Dedifferentiated amniotic fluid mesenchymal stem cell (primary cell): ENCODE measurements at regions not wholly inside any gene's neighbourhood (a gene's known extent, or its start where the extent isn't known, plus 50 kb on each side); places are given as distances from the start of the nearest gene placed in this dataset.

Experiments used
- DNase-seq: peaks from one replicate; pipeline ENCODE4 v3.0.0-alpha.2; 2016; ENCODE audit errors: extremely low spot score

GRCh38 chr2:146301287-146301686, 1543.5 kb upstream of the ACVR2A start:
- DNase-seq = no peak

GRCh38 chr2:146295080-146295670, 1549.7 kb upstream of the ACVR2A start:
- no peak for DNase-seq

DNA sequence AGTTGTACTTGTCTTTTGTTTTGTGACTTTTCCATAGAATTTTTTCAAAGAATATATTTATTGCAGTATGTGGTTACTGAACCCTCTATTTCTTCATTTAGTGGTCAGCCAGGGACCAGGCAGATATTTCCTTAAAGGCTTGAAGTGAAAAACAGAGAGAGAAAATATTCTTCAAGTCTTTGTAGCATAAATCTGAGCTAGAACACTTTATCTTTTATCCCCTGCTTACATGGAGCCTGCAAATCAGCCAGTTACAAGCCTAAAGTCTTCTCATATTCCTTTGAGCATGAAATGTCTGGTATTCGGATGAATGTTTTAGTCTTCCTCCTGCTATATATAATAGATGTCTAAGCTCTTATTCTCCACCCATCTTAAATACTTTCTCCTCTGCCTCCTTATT, 1557.5 kb upstream of the ACVR2A start:
- no peak for DNase-seq

GRCh38 chr2:146278881-146279280, 1565.9 kb upstream of the ACVR2A start:
- DNase-seq = no peak

GRCh38 chr2:146271131-146271831, 1573.5 kb upstream of the ACVR2A start:
- DNase-seq = peak; percentile 47

DNA sequence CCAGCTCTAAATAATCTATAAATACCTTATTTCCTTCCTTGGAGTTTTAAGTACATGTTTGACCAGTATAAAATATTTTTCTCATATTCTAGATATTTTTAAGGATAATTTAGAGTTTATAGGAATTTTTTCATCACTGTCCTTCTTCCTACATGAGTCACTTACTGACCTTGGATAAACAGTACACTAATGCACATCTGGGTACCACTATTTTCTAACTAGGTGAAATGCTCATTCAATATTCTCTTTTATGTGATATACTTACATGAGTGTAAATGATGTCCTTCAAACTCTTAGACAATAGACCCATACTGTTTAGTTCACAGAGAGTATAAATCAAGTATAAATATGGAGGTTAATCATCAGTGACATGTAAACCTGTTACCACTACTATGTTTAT, 1574.2 kb upstream of the ACVR2A start:
- no peak for DNase-seq

DNA sequence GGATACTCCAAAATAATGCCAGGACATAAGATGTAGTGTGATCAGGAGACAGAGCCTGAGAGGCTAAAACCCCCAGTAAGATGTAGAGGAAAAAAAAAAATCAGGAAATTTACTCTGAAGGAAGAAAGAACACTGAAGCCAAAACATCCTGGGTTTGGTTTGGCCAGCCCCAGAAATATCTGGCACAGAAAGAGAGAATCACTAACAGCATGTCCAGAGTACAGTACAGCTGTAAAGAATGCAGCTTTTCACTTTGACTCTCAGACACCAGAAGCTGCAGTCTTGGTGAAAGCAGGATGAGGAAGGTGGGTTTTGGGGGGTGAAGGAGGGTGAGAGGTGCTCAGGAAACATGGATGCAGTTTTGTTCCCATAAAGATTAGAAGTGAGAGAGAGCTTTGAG, 1577.7 kb upstream of the ACVR2A start:
- DNase-seq = no peak

DNA sequence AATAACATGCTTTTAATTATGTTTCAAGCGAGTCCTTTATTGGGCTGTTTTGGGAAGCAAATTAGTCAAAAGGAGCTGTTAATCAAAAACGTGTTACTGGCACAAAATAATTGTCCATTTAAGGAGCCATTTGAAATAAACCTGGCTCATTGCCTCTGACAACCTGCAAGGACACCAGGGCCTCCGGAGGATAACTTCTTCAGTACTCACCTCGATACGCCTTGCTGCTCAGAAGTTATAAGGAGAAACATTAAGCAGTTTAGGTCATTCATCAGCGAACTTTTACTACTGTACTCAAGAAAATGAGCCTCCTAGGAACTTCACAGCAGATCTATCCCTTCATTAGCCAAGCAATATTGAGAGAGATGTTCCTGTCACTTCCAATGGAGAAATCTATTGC, 1579.2 kb upstream of the ACVR2A start:
- no peak for DNase-seq

DNA sequence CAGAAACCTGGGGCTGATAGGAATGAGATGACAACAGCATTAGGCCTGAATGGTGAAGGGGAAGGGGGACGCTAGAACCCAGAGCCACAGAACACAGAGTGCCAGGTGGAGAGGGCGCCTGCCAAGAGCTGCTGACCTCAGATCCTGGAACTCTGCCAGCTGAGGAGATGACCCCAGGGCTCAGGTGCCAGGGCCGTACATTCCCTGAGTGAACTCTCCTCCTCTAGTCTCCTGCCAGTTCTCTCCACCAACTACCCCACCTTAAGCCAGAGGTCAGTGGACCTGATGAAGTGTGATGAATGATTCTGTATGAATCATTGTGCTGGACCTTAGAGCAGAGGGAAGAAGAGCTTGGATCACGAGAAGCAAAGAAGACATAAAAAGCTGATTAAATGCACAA, 1582.2 kb upstream of the ACVR2A start:
- no peak for DNase-seq

GRCh38 chr2:146260551-146260950, 1584.3 kb upstream of the ACVR2A start:
- DNase-seq = no peak

GRCh38 chr2:146259816-146260215, 1585.0 kb upstream of the ACVR2A start:
- no peak for DNase-seq

- no peak for DNase-seq
These were observed 1586.8 kb upstream of the ACVR2A start for GRCh38 chr2:146258071-146258470.

DNA sequence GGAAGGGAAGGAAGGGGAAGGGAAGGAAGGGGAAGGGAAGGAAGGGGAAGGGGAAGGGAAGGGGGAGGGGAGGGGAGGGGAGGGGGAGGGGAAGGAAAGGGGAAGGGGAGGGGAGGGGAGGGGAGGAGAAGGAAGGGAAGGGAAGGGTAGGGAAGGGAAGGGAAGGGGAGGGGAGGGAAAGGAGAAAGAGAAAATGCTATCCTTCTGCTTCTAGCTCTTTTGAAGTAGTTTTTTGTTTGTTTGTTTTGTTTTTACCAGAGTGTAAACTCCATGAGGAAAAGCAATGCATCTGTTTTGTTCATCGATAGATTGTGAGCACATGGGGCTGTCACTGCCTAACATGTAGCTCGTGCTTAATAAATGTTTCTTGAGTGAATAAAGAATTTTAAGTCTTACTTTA, 1592.7 kb upstream of the ACVR2A start:
- no peak for DNase-seq

- DNase-seq = no peak
These were observed 1593.5 kb upstream of the ACVR2A start for GRCh38 chr2:146251328-146251727.

- no peak for DNase-seq
These were observed 1597.9 kb upstream of the ACVR2A start for GRCh38 chr2:146246736-146247523.

DNA sequence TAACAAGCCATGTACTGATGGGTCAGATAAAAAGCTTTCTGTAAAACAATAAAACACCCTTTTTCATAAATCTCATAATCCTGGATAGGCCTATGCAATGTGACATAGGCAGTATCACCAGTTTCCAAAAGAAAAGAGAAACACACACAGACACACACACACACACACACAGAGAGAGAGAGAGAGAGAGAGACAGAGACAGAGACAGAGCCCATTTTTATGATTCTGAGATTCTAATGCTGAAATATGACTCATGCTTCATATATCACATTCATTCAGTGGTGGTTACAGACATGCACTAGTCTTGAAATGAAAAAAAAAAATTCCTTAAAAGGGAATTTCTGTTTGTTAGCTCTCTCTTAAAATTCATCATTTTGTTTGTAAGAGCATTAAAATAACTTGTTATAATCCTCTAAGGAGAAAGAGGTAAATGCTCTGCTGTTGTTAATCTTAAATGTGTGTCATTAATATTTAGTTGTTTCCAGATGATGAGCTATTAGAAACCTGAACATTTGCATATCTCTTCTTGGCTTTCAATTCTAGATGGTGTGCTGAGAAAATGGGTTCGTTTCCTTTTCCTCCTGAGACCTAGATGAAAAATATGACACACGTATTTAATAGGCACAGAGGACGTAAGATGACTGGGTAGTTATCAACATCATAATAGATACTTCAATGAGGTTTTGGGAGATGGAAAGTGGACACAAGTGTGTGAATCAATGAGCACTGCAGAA, 1598.7 kb upstream of the ACVR2A start:
- peak; percentile 49 for DNase-seq

DNA sequence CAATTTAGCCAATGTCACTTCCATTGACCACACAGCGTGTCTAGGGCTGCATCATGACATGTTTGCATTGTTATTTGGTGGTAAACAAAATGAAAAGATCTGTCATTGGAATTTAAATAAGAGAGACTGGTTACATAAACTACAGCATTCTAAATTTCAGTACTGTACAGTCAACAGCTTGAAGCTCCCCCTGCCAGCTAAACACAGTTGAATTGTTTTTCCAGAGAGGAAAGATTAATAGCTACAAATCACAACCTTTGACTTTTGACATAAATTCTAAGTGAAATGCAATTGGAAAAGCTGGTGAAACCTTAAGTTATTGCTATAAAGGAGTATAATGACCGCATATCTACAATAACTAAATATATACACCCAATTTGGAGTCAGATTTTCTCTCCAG, 1600.0 kb upstream of the ACVR2A start:
- DNase-seq = no peak

GRCh38 chr2:146244131-146244530, 1600.7 kb upstream of the ACVR2A start:
- DNase-seq = no peak

DNA sequence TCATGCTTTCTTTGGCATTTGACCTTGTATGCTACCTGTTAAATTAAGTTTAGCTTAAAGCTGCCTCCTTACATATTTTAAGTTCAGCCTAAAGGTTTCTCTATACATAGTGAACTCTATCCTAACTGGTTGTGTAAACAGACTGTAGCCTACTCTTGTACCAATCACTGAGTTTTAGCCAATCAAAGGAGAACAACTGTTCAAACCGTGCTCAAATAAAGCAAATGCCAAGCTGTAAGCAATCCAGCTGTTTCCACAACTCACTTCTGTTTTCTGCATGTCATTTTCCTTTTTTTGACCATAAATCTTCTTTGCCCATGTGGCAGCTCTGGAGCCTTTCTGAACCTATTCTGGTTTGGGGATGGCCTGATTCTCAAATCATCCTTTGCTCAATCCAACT, 1603.8 kb upstream of the ACVR2A start:
- no peak for DNase-seq

DNA sequence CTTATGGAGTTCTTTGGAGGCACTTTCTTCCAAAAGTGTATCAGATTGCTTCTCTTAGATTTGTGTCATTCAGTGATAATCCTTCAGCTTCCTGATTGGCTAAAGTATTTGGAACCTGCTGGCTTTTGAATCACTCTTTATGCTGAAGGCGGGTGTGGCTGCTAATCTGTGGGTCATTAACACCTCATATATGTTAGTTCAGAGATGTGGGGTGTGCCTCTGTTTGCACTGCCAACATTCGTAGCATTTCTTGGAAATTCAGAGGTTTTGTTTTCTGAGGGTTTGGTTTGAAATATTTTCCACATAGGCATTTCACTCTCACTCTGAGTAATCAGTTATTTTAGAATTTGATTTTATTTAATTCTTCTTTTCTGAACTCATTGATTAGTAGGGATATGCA, 1604.4 kb upstream of the ACVR2A start:
- no peak for DNase-seq

DNA sequence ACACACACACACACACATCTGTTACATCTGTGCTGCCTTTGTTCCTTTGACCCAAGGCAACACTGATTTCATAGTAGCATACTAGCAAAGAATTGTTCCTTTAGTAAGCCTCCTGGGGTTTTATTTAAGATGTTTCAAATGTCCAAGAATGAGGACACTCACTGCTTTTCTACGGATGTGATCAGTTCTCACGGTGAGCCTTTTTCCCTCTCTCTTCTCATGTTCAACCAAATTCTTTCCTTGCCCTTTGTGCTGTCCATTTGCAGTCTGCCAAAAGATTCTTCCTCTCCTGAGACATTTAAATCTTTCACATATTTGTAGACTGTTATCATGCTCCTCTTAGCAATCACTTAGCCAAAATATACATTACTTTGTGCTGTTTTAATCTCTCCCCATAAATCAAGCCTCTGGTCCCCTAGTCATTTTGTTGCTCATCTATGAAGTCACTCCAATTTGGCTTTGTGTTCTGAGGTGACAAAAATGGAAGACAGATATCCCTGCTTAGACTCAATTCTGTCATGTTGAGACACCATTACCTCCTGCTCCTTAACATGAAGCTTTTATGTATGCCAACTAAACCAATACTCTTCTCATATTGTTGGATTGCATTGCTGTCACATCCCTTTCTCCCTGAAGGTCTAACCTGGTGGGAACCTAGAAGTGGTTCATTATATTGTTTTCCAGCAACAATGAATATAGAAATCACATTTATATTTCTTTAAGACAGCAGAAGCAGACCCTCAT, 1605.3 kb upstream of the ACVR2A start:
- peak; percentile 40 for DNase-seq
